GM12878 (cell line): ENCODE measurements at regions not wholly inside any gene's neighbourhood (a gene's known extent, or its start where the extent isn't known, plus 50 kb on each side); places are given as distances from the start of the nearest gene placed in this dataset.

ENCODE experiments used
- ETV6 ChIP-seq, 2 experiments: fragments of 450-650 bp in 1 of 2; IDR thresholded peaks in 1 of 2; conservative IDR thresholded peaks in 1 of 2; 2 replicates each; pipeline ENCODE4 v1.6.1; 2014; ENCODE audit warnings: antibody characterized with exemption in 1 of 2, borderline replicate concordance in 1 of 2, low read depth in 1 of 2, mild to moderate bottlenecking in 1 of 2, moderate library complexity in 1 of 2
- JUNB ChIP-seq: IDR thresholded peaks from 2 replicates; pipeline ENCODE4 v1.6.1; 2016; ENCODE audit warnings: antibody characterized with exemption, mild to moderate bottlenecking
- PBX3 ChIP-seq: IDR thresholded peaks from 2 replicates; pipeline ENCODE4 v1.6.1; 2011; ENCODE audit warnings: mild to moderate bottlenecking, low read depth, low read length, moderate library complexity; ENCODE audit not compliant: insufficient replicate concordance
- ZBTB4 ChIP-seq: fragments of 450-650 bp; formaldehyde crosslinking; IDR thresholded peaks from 2 replicates; pipeline ENCODE4 v1.4.0; 2022; ENCODE audit warnings: mild to moderate bottlenecking, moderate library complexity
- ZNF592 ChIP-seq: fragments of 450-650 bp; IDR thresholded peaks from 2 replicates; pipeline ENCODE4 v1.6.1; 2017; ENCODE audit warnings: mild to moderate bottlenecking, moderate library complexity

- TF ChIP-seq PBX3 (no peak), ZBTB4 (CRISPR knock-in tag) (no peak), JUNB (no peak), ETV6 (conservative IDR thresholded peaks at IDR 0.05 in 1 of 2, IDR thresholded peaks at IDR 0.05 in 1 of 2; ENCODE audit: borderline replicate concordance in 1 of 2, low read depth in 1 of 2) (no peak), ZNF592 (no peak)
Observed at GRCh38 chr18:8943900-8944870, 158.3 kb upstream of the NDUFV2 start (continued).
